Right cardiac atrium (tissue), 5 donors: ENCODE measurements at regions not wholly inside any gene's neighbourhood (a gene's known extent, or its start where the extent isn't known, plus 50 kb on each side); places are given as distances from the start of the nearest gene placed in this dataset.
A peak's percentile ranks its signal among the peaks of the same experiment; 100 is the strongest.

Source experiments
- ATAC-seq, 2 donors: fragments of 200-7000 bp; cut with Tn5 transposase; one replicate each; pipeline versions ENCODE4 v1.8.0 to v1.9.1; 2020; ENCODE audit warnings: moderate library complexity in 2 of 2, mild to moderate bottlenecking in 1 of 2
- DNase-seq, 3 donors: peaks; one replicate each; pipeline ENCODE4 v3.0.0-alpha.2; 2020
- H3K27ac ChIP-seq: one replicate; pipeline ENCODE4 v1.5.1; 2013; ENCODE audit warnings: mild to moderate bottlenecking, low read length, control low read depth, moderate library complexity
- H3K27me3 ChIP-seq: one replicate; pipeline ENCODE4 v1.6.1; 2013; ENCODE audit not compliant: control insufficient read depth, insufficient read depth
- H3K4me1 ChIP-seq: one replicate; pipeline ENCODE4 v1.6.1; 2013; ENCODE audit warnings: low read length; ENCODE audit not compliant: control insufficient read depth, insufficient read depth
- H3K4me3 ChIP-seq: one replicate; pipeline ENCODE4 v1.5.1; 2013; ENCODE audit warnings: low read length, control low read depth
- H3K9me3 ChIP-seq: one replicate; pipeline ENCODE4 v1.6.1; 2013; ENCODE audit warnings: low read length; ENCODE audit not compliant: control insufficient read depth
- WGBS: extraction: QIAGEN DNeasy Blood & Tissue Kit; methylation state at CpG from one replicate; pipeline ENCODE4 v1.1.7; 2013; 5-methylcytosine and 5-hydroxymethylcytosine counted together
- intact Hi-C, 4 donors: fragments of 100-400 bp; cut with DNase I; formaldehyde crosslinking; loops; one replicate each; pipeline versions ENCODE4 v1.11.0 to v1.14.0; 2022 to 2023
- donor health status: healthy with polysubstance abuse.
- donor health status: DM: no; HTN: yes; CAD: no.
- donor health status: DM: no; HTN: no; CAD: no.
- donor health status: DM: no; HTN: yes; CAD: no; lungs with severe emphysema.
- donor health status: DM: yes; HTN: yes; CAD: no.

DNA sequence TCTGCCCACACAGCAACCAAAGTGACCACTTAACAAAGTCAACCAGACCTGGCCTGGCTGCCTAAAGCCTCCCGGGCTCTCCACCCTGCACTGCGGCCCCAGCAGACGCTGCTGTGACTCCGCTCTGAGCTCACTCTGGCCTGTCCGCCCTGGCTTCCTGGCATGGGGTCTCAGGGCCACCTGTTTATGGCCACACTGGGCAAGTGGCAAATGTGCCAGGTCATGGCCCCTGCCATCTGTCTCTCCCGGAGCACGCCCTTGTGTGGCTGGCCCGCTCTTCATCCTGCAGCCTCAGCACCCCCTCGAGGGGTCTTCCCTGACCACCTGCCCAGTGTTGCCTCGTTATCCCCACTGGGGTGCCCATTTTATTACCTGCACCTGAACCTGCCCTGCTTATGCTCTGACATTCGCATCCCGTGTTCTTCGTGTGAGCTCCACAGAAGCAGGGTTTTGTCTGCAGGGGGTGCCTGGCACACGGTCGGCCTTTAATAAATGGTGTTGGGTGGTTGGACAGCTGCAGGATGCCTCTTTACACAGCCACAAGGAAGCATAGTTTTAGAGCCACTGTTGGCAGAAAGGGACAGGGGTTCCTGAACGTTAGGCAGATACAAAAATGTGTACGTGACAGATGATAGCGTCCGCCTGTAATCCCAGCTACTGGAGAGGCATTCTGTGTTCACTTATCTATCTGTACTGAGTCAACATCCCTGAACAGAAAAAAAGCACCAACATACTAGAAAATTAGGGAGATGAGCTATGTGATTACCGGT lies 785.6 kb downstream of the TBC1D22A start:
- no peak for DNase-seq
- Histone ChIP-seq H3K27ac (no peak overlapping the region), H3K27me3 (no peaks in the 10 kb centered on the region), H3K4me1 (no peaks in the 10 kb centered on the region), H3K4me3 (no peak overlapping the region), H3K9me3 (no peaks in the 10 kb centered on the region)
- WGBS = 71% methylated on average over 20 of the region's 20 CpGs
- intact Hi-C loops = no loop called here
- ATAC-seq = no peak

DNA sequence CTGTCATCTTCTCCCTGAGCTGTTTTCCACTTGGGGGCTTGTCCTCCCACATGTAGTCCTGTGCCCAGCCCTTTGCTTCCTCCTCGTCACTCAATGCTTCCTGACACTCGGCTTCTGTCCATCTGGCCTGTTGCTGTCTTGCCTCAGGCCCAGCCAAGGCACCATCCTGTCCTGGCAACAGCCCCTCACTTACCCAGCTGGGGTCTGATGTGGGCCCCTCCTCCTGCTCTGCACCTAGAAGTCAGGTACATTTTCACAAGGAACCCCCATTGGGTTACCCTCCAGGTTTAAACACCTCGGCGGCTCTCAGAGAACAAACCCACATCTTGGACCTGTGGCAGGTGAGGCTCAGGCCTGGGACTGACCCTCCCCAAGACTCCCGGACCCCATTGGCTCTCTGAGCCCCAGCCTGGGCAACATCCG lies 784.8 kb downstream of the TBC1D22A start:
- WGBS = 71% methylated on average over 6 of the region's 6 CpGs
- Histone ChIP-seq H3K4me1 (no peaks in the 10 kb centered on the region), H3K27ac (no peak overlapping the region), H3K4me3 (no peak overlapping the region), H3K27me3 (no peaks in the 10 kb centered on the region), H3K9me3 (no peaks in the 10 kb centered on the region)
- ATAC-seq (no peak), DNase-seq (no peak)
- intact Hi-C loops = no loop called here

DNA sequence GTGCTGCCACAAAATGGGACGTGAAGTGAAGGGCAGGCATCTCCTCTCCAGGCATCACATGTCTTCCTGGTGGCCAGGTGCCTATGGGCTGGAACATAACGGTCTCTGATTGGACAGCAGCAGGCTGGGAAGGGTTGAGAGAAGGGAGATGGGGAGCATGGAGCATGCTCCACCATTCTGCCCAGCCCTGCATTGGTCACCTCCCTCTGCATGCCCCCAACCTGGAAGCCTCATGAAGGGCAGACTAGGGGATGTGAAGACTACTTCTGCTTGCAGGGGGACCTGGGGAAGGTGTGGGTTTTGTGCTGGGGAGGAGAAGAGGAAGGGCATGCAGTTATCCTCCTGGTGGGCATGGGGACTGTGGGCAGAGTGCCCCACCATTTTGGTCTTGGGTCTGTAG lies 782.2 kb downstream of the TBC1D22A start:
- Histone ChIP-seq H3K27ac (no peak overlapping the region), H3K9me3 (no peaks in the 10 kb centered on the region), H3K4me3 (no peak overlapping the region), H3K27me3 (no peaks in the 10 kb centered on the region), H3K4me1 (no peaks in the 10 kb centered on the region)
- DNase-seq (no peak), ATAC-seq (no peak)
- intact Hi-C loops = no loop called here
- 66% methylated on average over 2 of the region's 2 CpGs for WGBS

- intact Hi-C loops = no loop called here
- WGBS = 89% methylated on average over 9 of the region's 9 CpGs
Measured at GRCh38 chr22:47543447-47543846, 781.0 kb downstream of the TBC1D22A start.

DNA sequence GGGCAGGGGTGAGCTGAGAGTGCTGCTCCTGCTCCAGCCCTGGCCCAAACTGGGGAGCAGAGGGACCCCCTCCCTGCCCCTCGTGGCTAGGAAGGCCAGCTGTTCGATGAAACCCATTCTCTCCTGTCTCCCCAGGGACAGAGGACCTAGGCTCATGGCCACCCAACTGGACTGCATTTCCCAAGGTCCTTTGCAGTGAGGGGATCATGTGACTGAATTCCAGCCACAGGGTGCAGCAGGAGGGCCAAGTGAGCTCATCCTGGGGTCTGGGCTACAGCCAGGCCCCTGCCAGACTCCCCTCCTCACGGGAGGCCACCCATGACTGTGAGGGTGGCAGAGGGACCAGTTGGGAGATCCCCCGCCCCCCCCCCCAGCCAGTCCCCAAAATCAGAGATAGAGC lies 777.6 kb downstream of the TBC1D22A start:
- no peak overlapping the region for H3K4me3 ChIP-seq
- no peaks in the 10 kb centered on the region for H3K4me1 ChIP-seq
- DNase-seq (no peak), ATAC-seq (no peak)
- H3K9me3 ChIP-seq = no peaks in the 10 kb centered on the region
- no peaks in the 10 kb centered on the region for H3K27me3 ChIP-seq
- WGBS = 60% methylated on average over 4 of the region's 4 CpGs
- intact Hi-C loops = no loop called here
- no peak overlapping the region for H3K27ac ChIP-seq

More at GRCh38 chr22:47543447-47543846, 781.0 kb downstream of the TBC1D22A start:
- Histone ChIP-seq H3K27ac (no peak overlapping the region), H3K4me3 (no peak overlapping the region), H3K9me3 (no peaks in the 10 kb centered on the region), H3K27me3 (no peaks in the 10 kb centered on the region), H3K4me1 (no peaks in the 10 kb centered on the region)
- DNase-seq (no peak), ATAC-seq (no peak)

- no peaks in the 10 kb centered on the region for H3K9me3 ChIP-seq
- H3K27ac ChIP-seq = no peak overlapping the region
- WGBS = 93% methylated on average over 12 of the region's 12 CpGs
- H3K27me3 ChIP-seq = no peaks in the 10 kb centered on the region
- ATAC-seq (no peak), DNase-seq (no peak)
- H3K4me1 ChIP-seq = no peaks in the 10 kb centered on the region
- no peak overlapping the region for H3K4me3 ChIP-seq
- intact Hi-C loops = no loop called here
Measured at GRCh38 chr22:47539374-47539773, 776.9 kb downstream of the TBC1D22A start.

DNA sequence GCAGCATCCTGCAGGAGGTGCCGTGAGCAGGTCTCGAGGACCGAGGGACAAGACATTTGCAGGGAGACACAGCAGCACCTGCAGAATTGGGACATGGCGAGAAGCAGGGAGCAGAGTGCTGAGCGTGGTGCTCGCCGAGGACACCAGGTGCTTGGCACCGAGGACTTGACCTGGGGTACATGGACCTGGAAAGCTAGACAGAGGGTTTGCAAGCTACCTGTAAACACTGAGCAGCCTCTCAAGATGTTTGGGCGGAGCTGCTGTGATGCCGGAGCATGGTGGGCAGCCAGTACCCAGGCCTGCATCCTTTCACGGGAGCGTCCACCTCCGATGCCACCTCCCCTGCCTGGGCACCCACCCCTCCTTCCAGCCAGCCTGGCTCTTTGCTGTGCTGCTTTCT lies 773.2 kb downstream of the TBC1D22A start:
- H3K4me3 ChIP-seq = no peak overlapping the region
- 88% methylated on average over 13 of the region's 13 CpGs for WGBS
- H3K27ac ChIP-seq = no peak overlapping the region
- no peaks in the 10 kb centered on the region for H3K9me3 ChIP-seq
- ATAC-seq = no peak
- no peaks in the 10 kb centered on the region for H3K4me1 ChIP-seq
- no peaks in the 10 kb centered on the region for H3K27me3 ChIP-seq
- no peak for DNase-seq
- intact Hi-C loops = no loop called here

GRCh38 chr22:47534804-47535410 lies 772.5 kb downstream of the TBC1D22A start:
- intact Hi-C loops = no loop called here

GRCh38 chr22:47533961-47534803 lies 771.7 kb downstream of the TBC1D22A start:
- no peaks in the 10 kb centered on the region for H3K9me3 ChIP-seq
- no peak overlapping the region for H3K4me3 ChIP-seq
- intact Hi-C loops = no loop called here
- WGBS = 56% methylated on average over 11 of the region's 11 CpGs
- peak in 1 of 3 donors; percentile 61 for DNase-seq
- ATAC-seq = peak in 1 of 2 donors; percentile 16
- no peaks in the 10 kb centered on the region for H3K27me3 ChIP-seq
- no peaks in the 10 kb centered on the region for H3K4me1 ChIP-seq
- H3K27ac ChIP-seq = no peak overlapping the region

More at GRCh38 chr22:47534804-47535410, 772.5 kb downstream of the TBC1D22A start:
- H3K4me1 ChIP-seq = no peaks in the 10 kb centered on the region
- no peak overlapping the region for H3K27ac ChIP-seq
- DNase-seq (peak in 1 of 3 donors; percentile 47), ATAC-seq (peak; percentile 32 to 38)
- no peaks in the 10 kb centered on the region for H3K27me3 ChIP-seq
- no peaks in the 10 kb centered on the region for H3K9me3 ChIP-seq
- H3K4me3 ChIP-seq = no peak overlapping the region
- 64% methylated on average over 9 of the region's 9 CpGs for WGBS

- Histone ChIP-seq H3K27me3 (no peaks in the 10 kb centered on the region), H3K27ac (no peak overlapping the region), H3K4me1 (no peaks in the 10 kb centered on the region), H3K4me3 (no peak overlapping the region), H3K9me3 (no peaks in the 10 kb centered on the region)
- ATAC-seq (no peak), DNase-seq (no peak)
- 48% methylated on average over 1 of the region's 1 CpG for WGBS
- intact Hi-C loops = no loop called here
Measured at GRCh38 chr22:47517062-47517461, 754.6 kb downstream of the TBC1D22A start.
